ENCODE measurements at regions not wholly inside any gene's neighbourhood (a gene's known extent, or its start where the extent isn't known, plus 50 kb on each side); places are given as distances from the start of the nearest gene placed in this dataset.

GRCh38 chr1:79549201-79549600, 542.7 kb upstream of the ADGRL4 start:
- Mint-ChIP-seq H3K9me3 (ENCODE audit: low read depth) (no peaks in the 10 kb centered on the region), H3K27ac (no peak overlapping the region), H3K4me1 (ENCODE audit: low read depth) (no peaks in the 10 kb centered on the region), H3K27me3 (no peaks in the 10 kb centered on the region), H3K4me3 (ENCODE audit: low read depth) (no peak overlapping the region), H3K36me3 (ENCODE audit: insufficient read depth) (no peaks in the 10 kb centered on the region)
- TF ChIP-seq CTCF (IDR thresholded peaks at IDR 0.05; ENCODE audit: unreplicated experiment): no peak
- no peak for DNase-seq (ENCODE audit: low spot score, unreplicated experiment)

- no peak for DNase-seq (ENCODE audit: low spot score, unreplicated experiment)
- Mint-ChIP-seq H3K4me3 (ENCODE audit: low read depth) (no peak overlapping the region), H3K4me1 (ENCODE audit: low read depth) (peaks cover 2% of the 10 kb centered on the region), H3K36me3 (ENCODE audit: insufficient read depth) (no peaks in the 10 kb centered on the region), H3K9me3 (ENCODE audit: low read depth) (no peaks in the 10 kb centered on the region), H3K27me3 (no peaks in the 10 kb centered on the region), H3K27ac (no peak overlapping the region)
- TF ChIP-seq CTCF (IDR thresholded peaks at IDR 0.05; ENCODE audit: unreplicated experiment): no peak
Observed at GRCh38 chr1:79547514-79547913, 541.0 kb upstream of the ADGRL4 start.

GRCh38 chr1:79543394-79543793, 536.9 kb upstream of the ADGRL4 start:
- Mint-ChIP-seq H3K36me3 (ENCODE audit: insufficient read depth) (no peaks in the 10 kb centered on the region), H3K4me3 (ENCODE audit: low read depth) (no peak overlapping the region), H3K27me3 (peaks cover 3% of the 10 kb centered on the region), H3K4me1 (ENCODE audit: low read depth) (peaks cover 7% of the 10 kb centered on the region), H3K27ac (no peak overlapping the region), H3K9me3 (ENCODE audit: low read depth) (no peaks in the 10 kb centered on the region)
- no peak for DNase-seq (ENCODE audit: low spot score, unreplicated experiment)
- no peak for TF ChIP-seq CTCF (IDR thresholded peaks at IDR 0.05; ENCODE audit: unreplicated experiment)

- TF ChIP-seq CTCF (IDR thresholded peaks at IDR 0.05; ENCODE audit: unreplicated experiment): no peak
- H3K36me3 Mint-ChIP-seq (ENCODE audit: insufficient read depth): no peaks in the 10 kb centered on the region
- no peak overlapping the region for H3K4me3 Mint-ChIP-seq (ENCODE audit: low read depth)
- H3K4me1 Mint-ChIP-seq (ENCODE audit: low read depth): peaks cover 7% of the 10 kb centered on the region
- peaks cover 3% of the 10 kb centered on the region for H3K27me3 Mint-ChIP-seq
- no peak overlapping the region for H3K27ac Mint-ChIP-seq
- DNase-seq (ENCODE audit: low spot score, unreplicated experiment): no peak
- H3K9me3 Mint-ChIP-seq (ENCODE audit: low read depth): no peaks in the 10 kb centered on the region
Observed at GRCh38 chr1:79539001-79539400, 532.5 kb upstream of the ADGRL4 start.

GRCh38 chr1:79532555-79532954, 526.0 kb upstream of the ADGRL4 start:
- Mint-ChIP-seq H3K4me3 (ENCODE audit: low read depth) (no peak overlapping the region), H3K27me3 (no peaks in the 10 kb centered on the region), H3K36me3 (ENCODE audit: insufficient read depth) (no peaks in the 10 kb centered on the region), H3K9me3 (ENCODE audit: low read depth) (no peaks in the 10 kb centered on the region), H3K27ac (no peak overlapping the region), H3K4me1 (ENCODE audit: low read depth) (no peaks in the 10 kb centered on the region)
- no peak for TF ChIP-seq CTCF (IDR thresholded peaks at IDR 0.05; ENCODE audit: unreplicated experiment)
- DNase-seq (ENCODE audit: low spot score, unreplicated experiment): no peak
